ENCODE measurements at regions not wholly inside any gene's neighbourhood (a gene's known extent, or its start where the extent isn't known, plus 50 kb on each side); places are given as distances from the start of the nearest gene placed in this dataset.
"Not testable (repeated sequence)": the region's sequence is repeated elsewhere in the genome, so short reads cannot be mapped to it uniquely, and the experiment has no call there.

GRCh38 chr5:136474466-136474865, 109.1 kb upstream of the TRPC7 start:
- no peak for DNase-seq (ENCODE audit: low read depth in 3 of 3)

- no peak for DNase-seq (ENCODE audit: low read depth in 3 of 3)
Measured at GRCh38 chr5:136467632-136468031, 102.3 kb upstream of the TRPC7 start.

- DNase-seq (ENCODE audit: low read depth in 3 of 3), result no peak
Measured at GRCh38 chr5:136466041-136466415, 100.7 kb upstream of the TRPC7 start.

- DNase-seq (ENCODE audit: low read depth in 3 of 3), result no peak
Measured at GRCh38 chr5:136458481-136458880, 93.1 kb upstream of the TRPC7 start.

- no peak for DNase-seq (ENCODE audit: low read depth in 3 of 3)
Measured at GRCh38 chr5:136457390-136458013, 92.2 kb upstream of the TRPC7 start.

- DNase-seq (ENCODE audit: low read depth in 3 of 3), result no peak
Measured at GRCh38 chr5:136455409-136455808, 90.1 kb upstream of the TRPC7 start.

- DNase-seq (ENCODE audit: low read depth in 3 of 3), result no peak
Measured at GRCh38 chr5:136453986-136454758, 88.8 kb upstream of the TRPC7 start.

- DNase-seq (ENCODE audit: low read depth in 3 of 3), result no peak
Measured at GRCh38 chr5:136453199-136453598, 87.9 kb upstream of the TRPC7 start.

GRCh38 chr5:136447576-136447975, 82.2 kb upstream of the TRPC7 start:
- not testable (repeated sequence) for DNase-seq (ENCODE audit: low read depth in 3 of 3)

- DNase-seq (ENCODE audit: low read depth in 3 of 3), result no peak
Measured at GRCh38 chr5:136446565-136446964, 81.2 kb upstream of the TRPC7 start.

GRCh38 chr5:136444099-136444498, 78.8 kb upstream of the TRPC7 start:
- DNase-seq (ENCODE audit: low read depth in 3 of 3), result not testable (repeated sequence)

GRCh38 chr5:136439367-136439766, 74.0 kb upstream of the TRPC7 start:
- no peak for DNase-seq (ENCODE audit: low read depth in 3 of 3)

GRCh38 chr5:136435946-136436543, 70.7 kb upstream of the TRPC7 start:
- no peak for DNase-seq (ENCODE audit: low read depth in 3 of 3)

GRCh38 chr5:136434795-136435194, 69.5 kb upstream of the TRPC7 start:
- DNase-seq (ENCODE audit: low read depth in 3 of 3), result no peak

- no peak for DNase-seq (ENCODE audit: low read depth in 3 of 3)
Measured at GRCh38 chr5:136432705-136433104, 67.4 kb upstream of the TRPC7 start.

- DNase-seq (ENCODE audit: low read depth in 3 of 3), result no peak
Measured at GRCh38 chr5:136430081-136430480, 64.7 kb upstream of the TRPC7 start.

- no peak for DNase-seq (ENCODE audit: low read depth in 3 of 3)
Measured at GRCh38 chr5:136427426-136427825, 62.1 kb upstream of the TRPC7 start.

GRCh38 chr5:136425921-136426320, 60.6 kb upstream of the TRPC7 start:
- DNase-seq (ENCODE audit: low read depth in 3 of 3), result no peak

- peak in 1 of 3 experiments; percentile 41 for DNase-seq (ENCODE audit: low read depth in 3 of 3)
Measured at GRCh38 chr5:136424835-136425584, 59.7 kb upstream of the TRPC7 start.

GRCh38 chr5:136423944-136424606, 58.7 kb upstream of the TRPC7 start:
- no peak for DNase-seq (ENCODE audit: low read depth in 3 of 3)

GRCh38 chr5:136420168-136420898, 55.0 kb upstream of the TRPC7 start:
- no peak for DNase-seq (ENCODE audit: low read depth in 3 of 3)
